GM12875 (cell line): ENCODE measurements at regions not wholly inside any gene's neighbourhood (a gene's known extent, or its start where the extent isn't known, plus 50 kb on each side); places are given as distances from the start of the nearest gene placed in this dataset.

Source experiments
- H3K4me3 ChIP-seq: one replicate; pipeline ENCODE4 v1.5.1; 2011; ENCODE audit warnings: low read depth, low read length, control low read depth
- TF ChIP-seq, protein P1 (sequence below): IDR thresholded peaks from 2 replicates; pipeline ENCODE4 v1.5.1; 2011; ENCODE audit warnings: low read depth, mild to moderate bottlenecking, control low read depth, inconsistent platforms, low read length, moderate library complexity, borderline replicate concordance; ENCODE audit not compliant: insufficient read depth

GRCh38 chr2:8488001-8488738, 193.7 kb upstream of the ID2 start:
- TF ChIP-seq, protein P1, sequence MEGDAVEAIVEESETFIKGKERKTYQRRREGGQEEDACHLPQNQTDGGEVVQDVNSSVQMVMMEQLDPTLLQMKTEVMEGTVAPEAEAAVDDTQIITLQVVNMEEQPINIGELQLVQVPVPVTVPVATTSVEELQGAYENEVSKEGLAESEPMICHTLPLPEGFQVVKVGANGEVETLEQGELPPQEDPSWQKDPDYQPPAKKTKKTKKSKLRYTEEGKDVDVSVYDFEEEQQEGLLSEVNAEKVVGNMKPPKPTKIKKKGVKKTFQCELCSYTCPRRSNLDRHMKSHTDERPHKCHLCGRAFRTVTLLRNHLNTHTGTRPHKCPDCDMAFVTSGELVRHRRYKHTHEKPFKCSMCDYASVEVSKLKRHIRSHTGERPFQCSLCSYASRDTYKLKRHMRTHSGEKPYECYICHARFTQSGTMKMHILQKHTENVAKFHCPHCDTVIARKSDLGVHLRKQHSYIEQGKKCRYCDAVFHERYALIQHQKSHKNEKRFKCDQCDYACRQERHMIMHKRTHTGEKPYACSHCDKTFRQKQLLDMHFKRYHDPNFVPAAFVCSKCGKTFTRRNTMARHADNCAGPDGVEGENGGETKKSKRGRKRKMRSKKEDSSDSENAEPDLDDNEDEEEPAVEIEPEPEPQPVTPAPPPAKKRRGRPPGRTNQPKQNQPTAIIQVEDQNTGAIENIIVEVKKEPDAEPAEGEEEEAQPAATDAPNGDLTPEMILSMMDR = no peak
- H3K4me3 ChIP-seq = no peak overlapping the region

- no peak overlapping the region for H3K4me3 ChIP-seq
- TF ChIP-seq, protein P1 = no peak
Measured at GRCh38 chr2:8489221-8489620, 192.6 kb upstream of the ID2 start.

DNA sequence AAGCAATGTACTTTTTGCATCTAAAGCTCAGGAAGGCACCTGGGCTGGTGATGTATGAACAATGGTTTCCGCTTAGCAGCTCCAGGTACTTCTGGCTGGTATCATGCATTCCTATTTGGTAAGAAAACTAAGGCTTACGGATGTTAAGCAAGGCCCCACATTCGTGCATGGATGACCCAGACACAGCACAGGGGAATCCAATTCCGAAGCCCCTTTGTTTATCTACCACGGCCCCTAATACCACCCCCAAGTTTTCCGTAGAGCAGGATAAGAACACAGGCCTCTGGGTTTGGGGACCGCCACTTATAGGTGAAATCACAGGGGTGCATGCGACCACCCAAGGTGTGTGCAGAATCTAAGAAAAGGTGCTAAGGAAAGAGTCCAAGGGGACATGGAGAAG, 192.1 kb upstream of the ID2 start:
- no peak overlapping the region for H3K4me3 ChIP-seq
- TF ChIP-seq, protein P1 = no peak

GRCh38 chr2:8490166-8490721, 191.6 kb upstream of the ID2 start:
- TF ChIP-seq, protein P1 = no peak

DNA sequence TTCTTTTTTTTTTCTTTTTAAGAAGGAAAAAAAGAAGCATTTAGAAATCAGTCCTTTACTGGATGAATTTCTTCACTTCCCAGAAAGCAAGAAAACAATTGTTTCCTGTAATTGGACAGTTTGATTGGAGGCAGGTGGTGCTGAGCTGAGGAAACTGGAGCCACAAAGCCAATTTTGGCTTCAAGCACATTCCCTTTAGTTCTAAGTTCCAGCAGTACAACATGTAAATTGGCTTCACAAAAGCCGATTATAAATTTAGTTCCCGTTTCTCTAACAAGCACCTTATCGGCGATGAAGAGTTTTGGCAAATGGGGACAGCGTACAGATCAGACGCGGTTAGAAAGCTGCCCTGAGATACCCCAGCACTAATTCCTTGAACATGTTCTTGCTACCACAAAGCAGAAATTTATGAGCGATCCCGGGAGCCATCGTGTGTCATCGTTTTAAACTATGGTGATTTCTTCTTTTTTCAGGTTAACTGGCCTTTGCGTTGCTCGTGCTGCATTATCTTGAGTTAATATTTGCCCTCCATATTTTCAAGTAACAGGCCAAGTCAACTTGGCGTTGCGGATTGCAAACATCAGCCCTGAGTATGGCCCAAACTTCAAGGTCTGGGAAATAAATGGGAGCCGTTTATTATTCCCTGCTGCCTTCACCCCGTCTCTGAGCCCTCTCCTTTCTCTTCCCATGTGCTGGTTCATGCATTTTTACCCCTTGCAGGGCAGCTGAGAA, 190.4 kb upstream of the ID2 start:
- TF ChIP-seq, protein P1 = no peak
- no peak overlapping the region for H3K4me3 ChIP-seq

More at GRCh38 chr2:8490166-8490721, 191.6 kb upstream of the ID2 start:
- no peak overlapping the region for H3K4me3 ChIP-seq

- no peak overlapping the region for H3K4me3 ChIP-seq
- TF ChIP-seq, protein P1 = no peak
Measured at GRCh38 chr2:8494151-8494550, 187.7 kb upstream of the ID2 start.
